NOMO-1 (cell line): ENCODE measurements at regions not wholly inside any gene's neighbourhood (a gene's known extent, or its start where the extent isn't known, plus 50 kb on each side); places are given as distances from the start of the nearest gene placed in this dataset.
"Not testable (repeated sequence)": the region's sequence is repeated elsewhere in the genome, so short reads cannot be mapped to it uniquely, and the experiment has no call there.

ENCODE experiments used
- DNase-seq, 2 experiments: peaks; one replicate each; lab custom pipeline; 2025; ENCODE audit not compliant: unreplicated experiment in 2 of 2; lab: John Stamatoyannopoulos, UW

GRCh38 chr14:86780876-86781510 lies 1212.0 kb downstream of the GALC start:
- DNase-seq: no peak

DNA sequence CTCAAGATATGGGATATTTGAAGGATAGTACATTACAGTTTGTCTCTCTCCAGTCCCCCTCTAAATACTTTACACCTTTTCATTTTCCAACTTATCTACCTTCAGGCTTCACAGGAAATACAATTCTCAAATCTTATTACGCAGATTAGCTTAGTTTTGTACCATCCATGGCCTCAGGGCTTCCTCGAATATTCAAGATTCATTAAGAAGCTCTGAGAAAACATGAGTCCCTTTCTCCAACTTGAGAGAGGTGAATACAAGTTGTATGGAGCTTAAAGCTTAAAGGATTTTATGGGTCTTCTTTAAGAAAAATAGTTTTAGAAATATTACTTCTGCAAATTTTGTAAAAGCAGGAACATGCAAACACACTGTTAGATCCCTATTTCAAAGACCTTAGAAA lies 1212.5 kb downstream of the GALC start:
- peak; percentile 1 to 16 for DNase-seq

GRCh38 chr14:86779416-86779815 lies 1213.6 kb downstream of the GALC start:
- DNase-seq: no peak

- DNase-seq: no peak
Measured at GRCh38 chr14:86777963-86778602, 1214.9 kb downstream of the GALC start.

DNA sequence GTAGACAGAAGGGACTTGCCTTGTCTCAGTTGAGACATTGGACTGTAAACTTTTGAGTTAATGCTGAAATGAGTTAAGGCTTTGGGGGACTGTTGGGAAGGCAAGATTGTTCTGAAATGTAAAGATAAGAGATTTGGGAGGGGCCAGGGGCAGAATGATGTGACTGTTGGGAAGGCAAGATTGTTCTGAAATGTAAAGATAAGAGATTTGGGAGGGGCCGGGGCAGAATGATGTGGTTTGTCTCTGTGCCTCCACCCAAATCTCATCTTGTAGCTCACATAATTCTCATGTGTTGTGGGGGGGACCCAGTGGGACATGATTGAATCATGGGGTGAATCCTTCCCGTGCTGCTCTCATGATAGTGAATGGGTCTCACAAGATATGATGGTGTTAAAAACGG lies 1217.1 kb downstream of the GALC start:
- not testable (repeated sequence) for DNase-seq

DNA sequence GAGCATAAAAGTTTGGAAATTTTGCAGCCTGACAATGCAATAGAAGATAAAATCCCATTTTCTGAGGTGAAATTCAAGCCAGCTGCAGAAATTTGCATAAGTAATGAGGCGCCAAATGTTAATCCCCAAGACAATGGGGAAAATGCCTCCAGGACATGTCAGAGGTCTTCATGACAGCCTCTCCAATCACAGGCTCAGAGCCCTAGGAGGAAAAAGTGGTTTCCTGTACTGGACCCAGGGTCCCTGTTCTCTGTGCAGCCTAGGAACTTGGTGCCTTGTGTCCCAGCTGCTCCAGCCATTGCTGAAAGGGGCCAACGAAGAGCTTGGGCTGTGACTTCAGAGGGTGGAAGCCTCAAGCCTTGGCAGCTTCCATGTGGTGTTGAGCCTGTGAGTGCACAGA lies 1218.1 kb downstream of the GALC start:
- DNase-seq: no peak

GRCh38 chr14:86772075-86772474 lies 1220.9 kb downstream of the GALC start:
- DNase-seq: no peak

DNA sequence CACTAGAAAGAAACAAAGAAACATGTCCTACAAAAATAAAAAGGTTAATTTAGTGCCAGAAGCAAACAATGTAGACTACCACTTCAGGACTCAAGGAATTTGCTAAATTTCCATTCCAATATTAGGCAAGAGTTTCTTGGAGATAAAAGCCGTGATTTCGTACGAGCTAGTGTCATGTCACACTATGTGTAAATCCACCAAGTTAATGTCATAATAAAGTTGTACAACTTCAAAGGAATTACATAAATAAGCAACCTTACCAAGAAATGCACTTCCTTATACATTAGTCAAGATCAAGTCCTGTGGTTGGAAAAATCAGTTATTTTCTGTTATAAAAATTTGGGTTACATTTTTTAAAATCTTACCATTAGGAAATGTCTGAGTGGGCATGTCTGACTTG lies 1222.8 kb downstream of the GALC start:
- peak in 1 of 2 experiments; percentile 3 for DNase-seq

DNA sequence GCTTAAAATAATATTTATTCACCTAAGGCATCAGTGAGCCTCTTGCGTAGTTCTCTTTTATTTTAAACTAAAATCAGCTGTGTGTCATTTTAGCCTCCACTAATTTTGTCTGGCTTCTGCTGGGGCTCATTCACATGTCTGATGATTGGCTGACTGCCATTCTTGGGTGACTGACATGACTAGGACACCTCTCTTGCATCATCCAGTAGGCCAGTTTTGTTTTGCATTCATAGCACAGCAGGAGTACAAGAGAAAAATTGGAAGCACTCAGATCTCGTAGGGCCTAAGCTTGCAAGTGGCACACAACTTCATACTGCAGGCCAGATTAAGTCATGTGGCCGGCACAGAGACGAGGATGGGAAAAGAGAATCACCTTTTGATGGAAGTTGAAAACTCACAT lies 1226.5 kb downstream of the GALC start:
- DNase-seq: no peak

GRCh38 chr14:86761611-86762010 lies 1231.4 kb downstream of the GALC start:
- DNase-seq: no peak

DNA sequence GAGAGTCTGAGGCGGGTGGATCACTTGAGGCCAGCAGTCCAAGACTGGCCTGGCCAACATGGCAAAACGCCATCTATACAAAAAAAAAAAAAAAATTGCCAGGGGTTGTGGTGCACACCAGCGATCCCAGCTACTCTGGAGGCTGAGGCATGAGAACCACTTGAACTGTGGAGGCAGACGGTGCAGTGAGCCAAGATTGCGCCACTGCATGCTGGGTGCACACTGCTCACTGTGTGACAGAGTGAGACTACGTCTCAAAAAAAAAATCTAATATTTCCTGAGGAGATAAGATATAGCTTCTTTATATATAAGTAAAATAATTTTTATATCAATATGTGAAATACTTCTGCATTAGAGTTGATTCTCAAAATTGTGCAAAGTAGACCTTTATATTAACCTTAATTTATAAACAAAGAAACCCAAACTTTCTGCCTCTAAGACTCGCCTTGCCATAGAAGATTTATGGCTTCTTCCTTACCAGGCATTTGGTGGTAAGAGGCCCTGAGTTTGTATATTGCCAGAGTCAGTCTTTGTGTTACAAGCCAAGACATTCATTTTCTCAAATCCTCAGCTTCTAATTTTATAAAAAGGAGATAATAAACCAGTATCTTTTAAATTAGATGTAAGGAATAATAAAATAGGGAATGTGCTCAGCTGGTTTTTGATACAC lies 1226.7 kb downstream of the FLRT2 start:
- DNase-seq: peak; percentile 45 to 72

DNA sequence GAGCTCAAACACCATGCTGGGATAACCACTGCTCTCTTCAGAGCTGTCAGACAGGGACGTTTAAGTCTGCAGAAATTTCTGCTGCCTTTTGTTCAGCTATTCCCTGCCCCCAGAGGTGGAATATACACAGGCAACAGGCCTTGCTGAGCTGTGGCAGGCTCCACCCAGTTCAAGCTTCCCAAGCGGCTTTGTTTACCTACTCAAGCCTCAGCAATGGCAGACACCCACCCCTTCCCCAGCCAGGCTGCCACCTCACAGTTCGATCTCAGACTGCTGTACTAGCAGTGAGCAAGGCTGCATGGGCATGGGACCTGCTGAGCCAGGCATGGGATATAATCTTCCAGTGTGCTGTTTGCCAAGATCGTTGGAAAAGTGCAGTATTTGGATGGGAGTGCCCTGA lies 1220.5 kb downstream of the FLRT2 start:
- not testable (repeated sequence) for DNase-seq

- DNase-seq: no peak
Measured at GRCh38 chr14:86739761-86740160, 1209.8 kb downstream of the FLRT2 start.

DNA sequence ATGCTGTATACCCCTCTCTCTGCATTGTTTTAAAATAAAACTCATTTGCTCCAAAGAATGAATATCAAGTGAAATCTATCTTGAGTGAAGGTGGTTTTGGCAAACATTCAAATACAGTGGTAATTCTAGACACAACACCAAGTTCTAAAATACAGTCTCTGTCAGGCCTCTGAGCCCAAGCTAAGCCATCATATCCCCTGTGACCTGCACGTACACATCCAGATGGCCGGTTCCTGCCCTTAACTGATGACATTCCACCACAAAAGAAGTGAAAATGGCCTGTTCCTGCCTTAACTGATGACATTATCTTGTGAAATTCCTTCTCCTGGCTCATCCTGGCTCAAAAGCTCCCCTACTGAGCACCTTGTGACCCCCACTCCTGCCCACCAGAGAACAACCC lies 1201.5 kb downstream of the FLRT2 start:
- not testable (repeated sequence) for DNase-seq

DNA sequence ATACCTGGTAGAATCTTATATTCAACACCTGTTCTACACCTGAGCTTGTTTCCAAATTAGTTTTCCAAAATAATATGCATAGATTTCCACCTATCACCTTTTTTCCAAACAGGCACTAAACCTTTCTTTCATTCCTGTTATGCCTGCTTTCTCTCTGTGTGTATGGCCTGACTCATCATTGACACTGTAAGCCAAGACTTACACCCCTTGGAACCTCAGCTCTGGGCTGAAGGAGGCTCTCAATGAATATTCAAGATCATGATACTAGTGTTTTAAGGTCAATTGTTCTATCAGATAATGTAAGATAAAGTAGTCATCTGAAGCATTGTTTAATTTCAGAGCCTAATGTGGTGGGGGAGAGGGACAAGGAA lies 1193.3 kb downstream of the FLRT2 start:
- DNase-seq: no peak

GRCh38 chr14:86722612-86723253 lies 1192.8 kb downstream of the FLRT2 start:
- no peak for DNase-seq

DNA sequence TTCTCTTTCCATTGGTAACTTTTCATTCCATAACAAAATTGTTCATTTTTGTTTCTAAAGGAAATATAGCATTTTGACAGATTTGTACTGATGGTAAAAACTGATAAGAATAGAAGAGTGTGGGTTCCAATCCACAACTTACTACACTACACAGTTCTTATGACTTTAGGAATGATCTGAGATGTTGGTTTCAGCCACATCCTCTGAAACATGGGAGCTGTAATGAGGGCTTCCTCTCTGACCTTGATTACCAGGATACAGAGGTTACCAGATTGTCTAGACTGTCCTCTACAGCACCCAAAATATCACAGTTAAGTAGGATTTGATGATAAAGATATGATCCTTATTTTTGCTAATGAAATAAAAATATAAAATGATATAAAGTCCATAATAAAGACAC lies 1184.6 kb downstream of the FLRT2 start:
- no peak for DNase-seq

- DNase-seq: no peak
Measured at GRCh38 chr14:86714153-86714552, 1184.2 kb downstream of the FLRT2 start.

GRCh38 chr14:86712727-86713126 lies 1182.8 kb downstream of the FLRT2 start:
- peak; percentile 68 to 72 for DNase-seq

DNA sequence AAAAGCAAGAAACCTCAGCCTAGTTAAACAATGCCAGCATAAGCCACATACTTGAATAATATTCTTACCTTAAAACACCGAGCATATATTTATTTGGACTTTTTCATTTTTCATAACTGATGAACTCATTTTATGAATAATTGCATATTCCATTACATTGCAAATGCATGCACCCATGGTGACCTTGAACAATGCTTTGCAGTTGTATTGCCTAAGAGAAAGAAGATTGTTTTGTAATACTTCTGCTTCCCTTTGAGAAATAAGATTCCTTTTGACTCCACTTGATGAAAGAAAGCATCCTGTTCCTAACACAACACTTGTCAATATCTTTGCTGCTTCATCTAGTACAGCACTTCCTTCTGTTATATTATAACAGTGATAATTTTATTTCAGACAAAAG lies 1182.2 kb downstream of the FLRT2 start:
- DNase-seq: peak in 1 of 2 experiments; percentile 74

- DNase-seq: no peak
Measured at GRCh38 chr14:86708846-86709339, 1178.9 kb downstream of the FLRT2 start.
